Heart left ventricle (tissue), 13 donors: ENCODE measurements at regions not wholly inside any gene's neighbourhood (a gene's known extent, or its start where the extent isn't known, plus 50 kb on each side); places are given as distances from the start of the nearest gene placed in this dataset.

Source experiments
- CTCF ChIP-seq, 12 donors: fragments of 200-600 bp; sonication (generic) in 4 of 12; IDR thresholded peaks; one replicate each; pipeline versions ENCODE4 v1.5.0 to v1.8.0; 2018 to 2022; ENCODE audit warnings: antibody characterized with exemption in 12 of 12, mild to moderate bottlenecking in 5 of 12
- POLR2A ChIP-seq, 2 donors: fragments of 450-650 bp; IDR thresholded peaks; one replicate each; pipeline ENCODE4 v1.6.1; 2017; ENCODE audit warnings: antibody characterized with exemption in 2 of 2, mild to moderate bottlenecking in 2 of 2, moderate library complexity in 2 of 2
- donor health status: ischemic (EF 13 %, LVEDD 7.1; RV severe dilation, severe dysfunction).
- donor health status: DM: no; HTN: yes; CAD: no.
- donor health status: DM: no; HTN: no; CAD: no.
- donor health status: ischemic (EF 25% LVEDD 6.9; RV normal size, moderate dysfunction).
- donor health status: ischemic (EF 25% LVEDD 5.7; RV mildly dilated, moderate dysfunction).
- donor health status: ischemic (EF 35%, LVEDD 5.7; RV mildly dilated, moderate dysfunction).
- donor health status: nonischemic (EF 11% LVEDD 7.7; RV severe dilation, severe dysfunction).
- donor health status: DM: yes; HTN: yes; CAD: no.
- donor health status: PGD.
- donor health status: ischemic (EF 29% LVEDD 5.4; RV normal size, mild dysfunction).
- donor health status: nonischemic (EF 23%, LVEDD 6.1; RV moderate dilation, normal function).

DNA sequence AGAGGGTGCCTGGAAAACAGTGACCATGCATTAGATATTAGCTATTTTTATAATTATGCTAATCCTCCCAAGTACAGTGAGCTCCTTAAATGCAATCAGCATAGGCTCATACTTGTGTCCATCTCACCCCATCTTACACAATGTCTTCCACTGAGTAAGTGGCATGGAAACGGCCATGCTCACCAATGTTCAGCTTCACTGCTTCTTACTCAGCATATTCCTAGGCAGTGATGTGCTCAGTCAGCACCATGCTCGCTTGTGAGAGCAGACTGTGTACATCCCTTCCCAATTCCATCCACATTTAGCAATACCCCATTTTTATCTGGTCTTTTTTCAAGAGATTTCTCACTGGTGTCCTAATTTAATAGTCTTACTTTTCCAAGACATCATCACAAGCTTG is 454.8 kb upstream of the SOX9 start:
- TF ChIP-seq CTCF (IDR thresholded peaks at IDR 0.05) (no peak), POLR2A (IDR thresholded peaks at IDR 0.05) (no peak)
